ENCODE measurements at regions not wholly inside any gene's neighbourhood (a gene's known extent, or its start where the extent isn't known, plus 50 kb on each side); places are given as distances from the start of the nearest gene placed in this dataset.

DNA sequence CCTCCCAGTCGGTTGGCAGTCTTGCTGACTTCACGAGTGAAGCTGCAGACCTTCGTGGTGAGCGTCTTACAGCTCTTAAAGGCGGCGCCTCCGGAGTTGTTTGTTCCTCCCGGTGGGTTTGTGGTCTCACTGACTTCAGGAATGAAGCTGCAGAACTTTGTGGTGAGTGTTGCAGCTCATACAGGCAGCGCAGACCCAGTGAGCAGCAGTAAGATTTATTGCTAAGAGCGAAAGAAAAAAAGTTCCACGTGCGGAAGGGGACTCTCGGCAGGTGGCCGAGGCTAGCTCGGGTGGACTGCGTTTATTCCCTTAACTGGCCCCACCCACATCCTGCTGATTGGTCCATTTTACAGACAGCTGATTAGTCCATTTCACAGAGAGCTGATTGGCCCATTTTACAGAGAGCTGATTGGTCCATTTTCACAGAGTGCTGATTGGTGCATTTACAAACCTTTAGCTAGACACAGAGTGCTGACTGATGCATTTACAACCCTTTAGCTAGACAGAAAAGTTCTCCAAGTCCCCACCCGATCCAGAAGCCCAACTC, 240.3 kb downstream of the LRATD1 start:
- Histone ChIP-seq H3K4me3 (ENCODE audit: low read depth in 2 of 2, low read length in 2 of 2) (peak overlapping the region; percentile 8 to 17; a peak in 3 of 4 replicates), H3K4me1 (ENCODE audit: control insufficient read depth, insufficient read depth, low read length) (no peaks in the 10 kb centered on the region), H3K36me3 (ENCODE audit: control insufficient read depth, insufficient read depth, low read length) (no peaks in the 10 kb centered on the region), H3K9me3 (ENCODE audit: control insufficient read depth, insufficient read depth, low read depth, low read length) (no peaks in the 10 kb centered on the region), H3K27me3 (ENCODE audit: control insufficient read depth, insufficient read depth, low read length) (no peaks in the 10 kb centered on the region), H3K27ac (ENCODE audit: low read length) (no peak overlapping the region)
- intact Hi-C loops (cut with micrococcal nuclease; ENCODE audit: unreplicated experiment) (no loop called here), in situ Hi-C loops (cut with HindIII; ENCODE audit: low pct_unique_long_range_greater_than_20kb, low sequenced_read_pairs) (no loop called here)
- ChIA-PET POLR2A (no interaction called here), CTCF (interaction anchor here (0.7 kb wide), 1 partner anchor 757 kb away, joined by 4 read pairs; no protein-coding TSS in a partner anchor)
- no TSS peak for BruUV-seq (replicated peaks)
- TF ChIP-seq SIN3A (IDR thresholded peaks at IDR 0.05; ENCODE audit: borderline replicate concordance, insufficient read depth, low read depth, low read length) (no peak), TCF7L2 (IDR thresholded peaks at IDR 0.05; ENCODE audit: low read depth, low read length) (no peak)
- TF ChIP-seq, protein P1, sequence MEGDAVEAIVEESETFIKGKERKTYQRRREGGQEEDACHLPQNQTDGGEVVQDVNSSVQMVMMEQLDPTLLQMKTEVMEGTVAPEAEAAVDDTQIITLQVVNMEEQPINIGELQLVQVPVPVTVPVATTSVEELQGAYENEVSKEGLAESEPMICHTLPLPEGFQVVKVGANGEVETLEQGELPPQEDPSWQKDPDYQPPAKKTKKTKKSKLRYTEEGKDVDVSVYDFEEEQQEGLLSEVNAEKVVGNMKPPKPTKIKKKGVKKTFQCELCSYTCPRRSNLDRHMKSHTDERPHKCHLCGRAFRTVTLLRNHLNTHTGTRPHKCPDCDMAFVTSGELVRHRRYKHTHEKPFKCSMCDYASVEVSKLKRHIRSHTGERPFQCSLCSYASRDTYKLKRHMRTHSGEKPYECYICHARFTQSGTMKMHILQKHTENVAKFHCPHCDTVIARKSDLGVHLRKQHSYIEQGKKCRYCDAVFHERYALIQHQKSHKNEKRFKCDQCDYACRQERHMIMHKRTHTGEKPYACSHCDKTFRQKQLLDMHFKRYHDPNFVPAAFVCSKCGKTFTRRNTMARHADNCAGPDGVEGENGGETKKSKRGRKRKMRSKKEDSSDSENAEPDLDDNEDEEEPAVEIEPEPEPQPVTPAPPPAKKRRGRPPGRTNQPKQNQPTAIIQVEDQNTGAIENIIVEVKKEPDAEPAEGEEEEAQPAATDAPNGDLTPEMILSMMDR (IDR thresholded peaks at IDR 0.05): no peak
- DNase-seq (ENCODE audit: low read depth, low spot score) (no peak), ATAC-seq (no peak)

- no peaks in the 10 kb centered on the region for H3K27me3 ChIP-seq (ENCODE audit: control insufficient read depth, insufficient read depth, low read length)
- ChIA-PET CTCF (no interaction called here), POLR2A (no interaction called here)
- H3K4me1 ChIP-seq (ENCODE audit: control insufficient read depth, insufficient read depth, low read length): no peaks in the 10 kb centered on the region
- no peak for ATAC-seq
- no peaks in the 10 kb centered on the region for H3K36me3 ChIP-seq (ENCODE audit: control insufficient read depth, insufficient read depth, low read length)
- H3K9me3 ChIP-seq (ENCODE audit: control insufficient read depth, insufficient read depth, low read depth, low read length): no peaks in the 10 kb centered on the region
- H3K27ac ChIP-seq (ENCODE audit: low read length): no peak overlapping the region
- H3K4me3 ChIP-seq (ENCODE audit: low read depth in 2 of 2, low read length in 2 of 2): no peak overlapping the region
- no peak for DNase-seq (ENCODE audit: low read depth, low spot score)
- in situ Hi-C loops (cut with HindIII; ENCODE audit: low pct_unique_long_range_greater_than_20kb, low sequenced_read_pairs): no loop called here
- intact Hi-C loops (cut with micrococcal nuclease; ENCODE audit: unreplicated experiment): no loop called here
- TF ChIP-seq, protein P1 (IDR thresholded peaks at IDR 0.05): no peak
- no TSS peak for BruUV-seq (replicated peaks)
Observed at GRCh38 chr2:14881651-14882327, 249.3 kb downstream of the LRATD1 start.

DNA sequence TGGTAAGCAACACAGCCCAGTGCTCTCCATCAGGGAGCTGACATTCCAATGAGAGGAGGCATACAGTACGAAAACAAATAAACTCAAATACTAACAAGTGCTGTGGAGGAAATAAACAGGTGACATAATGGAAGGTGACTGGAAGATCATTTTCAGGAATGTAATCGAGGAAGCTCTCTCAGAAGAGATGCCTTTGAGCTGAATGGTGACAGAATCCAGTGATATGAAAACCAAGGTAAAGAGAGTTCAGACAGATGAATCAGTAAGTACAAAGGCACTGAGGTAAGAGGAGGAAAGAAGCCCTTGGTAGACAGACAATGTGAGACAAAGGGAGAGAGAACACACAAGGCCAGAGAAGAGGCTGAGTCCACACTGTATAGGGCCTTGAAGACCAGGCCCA, 252.1 kb downstream of the LRATD1 start:
- no peaks in the 10 kb centered on the region for H3K36me3 ChIP-seq (ENCODE audit: control insufficient read depth, insufficient read depth, low read length)
- no peak for TF ChIP-seq POLR2AphosphoS5 (IDR thresholded peaks at IDR 0.05; ENCODE audit: low read depth, low read length)
- TF ChIP-seq REST (IDR thresholded peaks at IDR 0.05; ENCODE audit: insufficient read depth in 1 of 2, low read depth in 2 of 2, low read length in 1 of 2): no peak
- TF ChIP-seq SIN3A (IDR thresholded peaks at IDR 0.05; ENCODE audit: borderline replicate concordance, insufficient read depth, low read depth, low read length): no peak
- no peak for TF ChIP-seq TCF7L2 (IDR thresholded peaks at IDR 0.05; ENCODE audit: low read depth, low read length)
- H3K9me3 ChIP-seq (ENCODE audit: control insufficient read depth, insufficient read depth, low read depth, low read length): no peaks in the 10 kb centered on the region
- BruUV-seq (replicated peaks): no TSS peak
- no peak overlapping the region for H3K4me3 ChIP-seq (ENCODE audit: low read depth in 2 of 2, low read length in 2 of 2)
- DNase-seq (ENCODE audit: low read depth, low spot score): no peak
- no peaks in the 10 kb centered on the region for H3K4me1 ChIP-seq (ENCODE audit: control insufficient read depth, insufficient read depth, low read length)
- in situ Hi-C loops (cut with HindIII; ENCODE audit: low pct_unique_long_range_greater_than_20kb, low sequenced_read_pairs) (no loop called here), intact Hi-C loops (cut with micrococcal nuclease; ENCODE audit: unreplicated experiment) (no loop called here)
- POLR2A ChIA-PET: no interaction called here
- H3K27ac ChIP-seq (ENCODE audit: low read length): no peak overlapping the region
- CTCF ChIA-PET: no interaction called here
- no peak for ATAC-seq
- H3K27me3 ChIP-seq (ENCODE audit: control insufficient read depth, insufficient read depth, low read length): no peaks in the 10 kb centered on the region

Data from Panc1 (cell line).